HUES64 (cell line): ENCODE measurements at regions not wholly inside any gene's neighbourhood (a gene's known extent, or its start where the extent isn't known, plus 50 kb on each side); places are given as distances from the start of the nearest gene placed in this dataset.

ENCODE experiments used
- H3K27ac ChIP-seq: 2 replicates; pipeline ENCODE4 v1.7.0; 2013; ENCODE audit warnings: low read depth, low read length, inconsistent platforms
- H3K27me3 ChIP-seq: 2 replicates; pipeline ENCODE4 v1.6.1; 2013; ENCODE audit warnings: mild to moderate bottlenecking, low read length; ENCODE audit not compliant: insufficient read depth
- H3K36me3 ChIP-seq: 2 replicates; pipeline ENCODE4 v1.6.1; 2013; ENCODE audit warnings: mild to moderate bottlenecking, low read length; ENCODE audit not compliant: insufficient read depth
- H3K4me1 ChIP-seq: 2 replicates; pipeline ENCODE4 v1.6.1; 2013; ENCODE audit warnings: mild to moderate bottlenecking, low read length, moderate library complexity; ENCODE audit not compliant: insufficient read depth
- H3K4me3 ChIP-seq: 2 replicates; pipeline ENCODE4 v1.5.1; 2013; ENCODE audit warnings: mild to moderate bottlenecking, low read length, moderate library complexity
- H3K9ac ChIP-seq: 2 replicates; pipeline ENCODE4 v1.6.1; 2013; ENCODE audit warnings: mild to moderate bottlenecking, low read depth, low read length
- H3K9me3 ChIP-seq: 2 replicates; pipeline ENCODE4 v1.6.1; 2013; ENCODE audit warnings: low read depth, low read length; ENCODE audit not compliant: insufficient read depth
- WGBS: fragments of 150-250, 120-280 bp; methylation state at CpG from one replicate; pipeline ENCODE4 v1.1.7; 2013; ENCODE audit warnings: missing lambda C conversion rate; 5-methylcytosine and 5-hydroxymethylcytosine counted together

DNA sequence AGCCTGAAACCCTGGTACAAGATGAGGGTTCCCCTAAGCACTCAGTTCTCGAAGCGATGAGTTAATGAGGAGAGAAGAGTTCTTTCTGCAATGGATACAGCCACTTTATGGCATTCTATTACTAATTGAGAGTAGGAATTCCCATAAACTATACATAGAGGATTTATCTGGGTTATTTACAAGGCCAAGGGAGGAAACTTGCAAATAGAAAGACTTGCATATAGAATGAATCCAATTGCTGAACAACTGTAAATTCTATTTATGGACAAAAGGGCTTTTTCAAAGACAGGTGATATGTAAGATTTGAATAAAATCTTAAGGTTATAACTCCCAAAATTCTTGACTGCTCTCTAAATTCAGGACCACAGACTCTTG, 182.2 kb downstream of the PPARGC1A start:
- Histone ChIP-seq H3K9ac (no peak overlapping the region), H3K36me3 (no peaks in the 10 kb centered on the region), H3K4me1 (no peaks in the 10 kb centered on the region), H3K9me3 (peaks cover 5% of the 10 kb centered on the region; the same call in 1 of the 2 replicates), H3K27me3 (no peaks in the 10 kb centered on the region), H3K4me3 (no peak overlapping the region), H3K27ac (no peak overlapping the region)
- 100% methylated on average over 2 of the region's 2 CpGs for WGBS

DNA sequence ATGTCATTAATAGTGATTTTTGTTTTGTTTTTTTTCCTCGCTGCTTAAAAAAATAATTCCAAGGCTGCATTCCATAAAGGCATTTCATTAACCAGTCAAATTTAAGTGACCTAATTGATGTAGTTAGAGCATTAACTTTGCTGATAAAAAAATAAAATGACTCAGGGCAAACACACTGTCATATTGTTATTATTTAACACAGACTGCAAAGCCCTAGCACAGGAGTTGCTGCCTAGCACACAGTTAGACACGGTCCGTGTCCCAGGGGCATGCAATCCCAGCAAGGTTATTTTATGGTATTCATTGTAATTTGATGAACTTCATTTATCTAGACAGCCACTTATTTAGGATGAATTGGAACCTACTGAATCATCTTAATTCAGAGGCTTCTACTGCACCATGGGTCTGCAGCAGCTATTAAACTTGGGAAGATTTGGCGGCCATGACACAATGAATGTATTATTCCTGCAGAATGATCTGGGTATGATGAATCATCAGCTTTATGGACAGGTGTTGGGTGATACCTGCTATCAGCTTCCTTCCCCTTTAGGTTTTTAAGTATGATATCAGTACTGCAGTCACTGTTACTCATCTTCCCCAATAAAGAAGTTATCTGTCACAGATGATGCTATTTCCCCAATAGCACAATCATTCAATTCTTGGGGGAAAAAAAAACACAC, 182.7 kb downstream of the PPARGC1A start:
- Histone ChIP-seq H3K9ac (no peak overlapping the region), H3K27me3 (no peaks in the 10 kb centered on the region), H3K36me3 (no peaks in the 10 kb centered on the region), H3K4me1 (no peaks in the 10 kb centered on the region), H3K27ac (no peak overlapping the region), H3K9me3 (peaks cover 5% of the 10 kb centered on the region; the same call in 1 of the 2 replicates), H3K4me3 (no peak overlapping the region)
- WGBS, result 95% methylated on average over 3 of the region's 4 CpGs

GRCh38 chr4:23700197-23700596, 189.7 kb downstream of the PPARGC1A start:
- Histone ChIP-seq H3K4me3 (no peak overlapping the region), H3K27ac (no peak overlapping the region), H3K9ac (no peak overlapping the region), H3K9me3 (peaks cover 5% of the 10 kb centered on the region; the same call in 1 of the 2 replicates), H3K4me1 (peaks cover 4% of the 10 kb centered on the region; the same call in 1 of the 2 replicates), H3K27me3 (no peaks in the 10 kb centered on the region), H3K36me3 (no peaks in the 10 kb centered on the region)
- WGBS, result 96% methylated on average over 4 of the region's 4 CpGs

DNA sequence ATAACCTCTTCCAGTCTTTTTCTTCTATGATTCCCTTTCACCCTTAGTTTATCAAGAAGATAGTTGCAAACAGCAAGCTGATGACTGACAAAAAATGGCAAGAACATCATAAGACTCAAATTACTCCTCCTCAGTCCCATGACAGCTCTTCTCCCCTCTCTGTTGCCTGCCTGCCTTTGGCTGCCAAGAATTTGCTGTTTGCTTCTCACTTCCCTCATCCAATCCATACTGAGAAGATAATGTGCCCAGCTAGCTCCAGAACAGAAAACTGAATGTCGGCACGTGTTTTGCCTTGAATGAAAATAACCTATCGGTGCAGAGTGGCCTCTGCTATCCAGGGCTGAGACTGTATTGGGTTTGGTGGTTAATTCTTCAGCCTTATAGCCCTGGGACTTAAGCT, 192.1 kb downstream of the PPARGC1A start:
- H3K9me3 ChIP-seq, result no peaks in the 10 kb centered on the region
- no peak overlapping the region for H3K9ac ChIP-seq
- no peak overlapping the region for H3K4me3 ChIP-seq
- H3K36me3 ChIP-seq, result no peaks in the 10 kb centered on the region
- 97% methylated on average over 3 of the region's 3 CpGs for WGBS
- no peak overlapping the region for H3K27ac ChIP-seq
- no peaks in the 10 kb centered on the region for H3K27me3 ChIP-seq
- peaks cover 4% of the 10 kb centered on the region; the same call in 1 of the 2 replicates for H3K4me1 ChIP-seq

GRCh38 chr4:23697001-23697528, 192.8 kb downstream of the PPARGC1A start:
- no peaks in the 10 kb centered on the region for H3K9me3 ChIP-seq
- peaks cover 7% of the 10 kb centered on the region; the same call in 1 of the 2 replicates for H3K4me1 ChIP-seq
- no peaks in the 10 kb centered on the region for H3K27me3 ChIP-seq
- no peaks in the 10 kb centered on the region for H3K36me3 ChIP-seq
- 75% methylated on average over 1 of the region's 1 CpG for WGBS
- H3K4me3 ChIP-seq, result no peak overlapping the region
- H3K27ac ChIP-seq, result no peak overlapping the region
- no peak overlapping the region for H3K9ac ChIP-seq

DNA sequence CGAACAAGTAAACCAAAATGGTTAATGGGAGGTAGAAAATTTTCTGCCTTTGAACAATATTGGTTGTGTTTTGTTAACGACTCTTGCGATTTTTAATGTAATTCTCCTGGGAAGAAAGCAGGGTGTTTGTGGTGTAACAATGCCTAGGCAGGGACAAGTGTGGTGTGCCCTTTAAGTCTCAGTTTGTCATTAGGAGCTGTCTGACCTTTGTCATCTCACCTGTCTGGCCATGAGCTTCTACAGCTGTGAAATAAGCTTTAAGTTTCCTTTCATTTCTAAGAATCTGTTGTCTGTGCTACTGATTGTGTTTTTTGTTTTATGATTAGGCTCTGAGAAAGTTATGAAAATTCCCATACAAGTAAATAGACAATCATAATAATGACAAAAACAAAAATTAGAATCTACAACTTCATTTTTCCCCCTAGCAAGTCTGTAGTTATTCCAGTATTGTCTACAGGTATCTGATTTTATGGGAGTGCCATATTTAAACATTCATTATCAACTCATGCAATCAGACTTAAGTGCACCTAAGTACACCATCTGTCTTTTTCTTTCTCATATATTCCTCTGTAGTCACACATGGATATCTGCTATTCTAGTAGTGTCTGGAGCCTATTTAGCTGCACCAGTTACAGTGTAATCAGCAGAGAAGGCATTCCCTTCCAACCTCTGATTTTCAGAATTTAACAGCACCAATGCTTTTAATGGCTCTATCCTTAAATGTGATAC, 203.5 kb downstream of the PPARGC1A start:
- no peak overlapping the region for H3K9ac ChIP-seq
- H3K36me3 ChIP-seq, result no peaks in the 10 kb centered on the region
- no peak overlapping the region for H3K4me3 ChIP-seq
- 0 out of 2 replicates have a peak, but pooled peaks cover 4% of the 10 kb centered on the region for H3K4me1 ChIP-seq
- no peaks in the 10 kb centered on the region for H3K27me3 ChIP-seq
- WGBS, result 94% methylated on average over 3 of the region's 3 CpGs
- H3K9me3 ChIP-seq, result peaks cover 22% of the 10 kb centered on the region
- no peak overlapping the region for H3K27ac ChIP-seq

- H3K4me1 ChIP-seq, result 0 out of 2 replicates have a peak, but pooled peaks cover 4% of the 10 kb centered on the region
- H3K4me3 ChIP-seq, result no peak overlapping the region
- no peaks in the 10 kb centered on the region for H3K36me3 ChIP-seq
- 85% methylated on average over 4 of the region's 4 CpGs for WGBS
- H3K9me3 ChIP-seq, result peaks cover 23% of the 10 kb centered on the region
- H3K9ac ChIP-seq, result no peak overlapping the region
- no peak overlapping the region for H3K27ac ChIP-seq
- no peaks in the 10 kb centered on the region for H3K27me3 ChIP-seq
These were observed 204.4 kb downstream of the PPARGC1A start for GRCh38 chr4:23685471-23685870.

DNA sequence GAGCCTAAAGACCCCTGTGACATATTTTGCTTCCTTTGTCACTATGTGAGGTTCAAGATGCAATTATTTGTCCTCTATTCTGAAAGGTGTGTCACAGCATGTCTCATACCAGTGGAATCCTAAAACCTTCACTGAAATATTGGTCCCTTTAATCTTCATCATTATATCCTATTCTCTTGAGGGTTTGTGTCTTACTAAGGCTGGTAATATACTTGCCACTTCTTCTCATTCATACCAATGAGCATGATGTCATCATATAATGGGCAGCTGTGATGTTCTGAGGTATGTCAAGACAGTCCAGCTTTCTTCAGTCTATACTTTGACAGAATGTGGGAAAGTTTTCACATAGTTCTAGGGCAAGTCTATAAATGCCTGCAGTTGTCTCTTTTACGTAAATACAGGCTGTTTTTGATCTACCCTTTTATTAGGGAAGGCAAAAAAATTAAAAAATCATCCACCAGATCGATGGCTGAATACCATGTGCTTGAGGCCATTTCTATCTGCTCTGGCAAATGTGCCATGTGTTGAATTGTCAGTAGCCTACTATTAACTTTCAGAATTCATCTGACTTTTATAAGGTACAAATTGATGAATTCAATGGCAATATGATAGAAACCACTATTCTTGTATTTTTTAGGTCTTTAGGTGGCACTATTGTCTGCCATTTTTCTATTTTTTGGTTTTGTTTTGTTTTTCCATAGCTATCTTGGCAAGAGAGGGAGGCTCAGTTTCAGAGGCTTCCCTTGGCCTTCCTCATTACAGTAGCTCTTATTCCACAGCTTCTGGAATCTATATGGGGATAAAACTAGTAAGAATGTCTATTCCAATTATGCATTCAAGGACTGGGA, 209.0 kb downstream of the PPARGC1A start:
- Histone ChIP-seq H3K4me3 (no peak overlapping the region), H3K9ac (no peak overlapping the region), H3K36me3 (no peaks in the 10 kb centered on the region), H3K27me3 (no peaks in the 10 kb centered on the region), H3K4me1 (no peaks in the 10 kb centered on the region), H3K9me3 (peaks cover 7% of the 10 kb centered on the region; the same call in 1 of the 2 replicates), H3K27ac (no peak overlapping the region)
- WGBS, result 100% methylated on average over 2 of the region's 2 CpGs

GRCh38 chr4:23674694-23675093, 215.2 kb downstream of the PPARGC1A start:
- Histone ChIP-seq H3K36me3 (no peaks in the 10 kb centered on the region), H3K27ac (no peak overlapping the region), H3K4me3 (no peak overlapping the region), H3K9me3 (no peaks in the 10 kb centered on the region), H3K27me3 (no peaks in the 10 kb centered on the region), H3K4me1 (no peaks in the 10 kb centered on the region), H3K9ac (no peak overlapping the region)
- no CpG with 5 or more reads among the region's 1 CpG for WGBS

GRCh38 chr4:23667659-23668058, 222.2 kb downstream of the PPARGC1A start:
- H3K36me3 ChIP-seq, result no peaks in the 10 kb centered on the region
- H3K9ac ChIP-seq, result no peak overlapping the region
- WGBS, result 95% methylated on average over 3 of the region's 3 CpGs
- H3K4me1 ChIP-seq, result no peaks in the 10 kb centered on the region
- no peaks in the 10 kb centered on the region for H3K9me3 ChIP-seq
- no peak overlapping the region for H3K27ac ChIP-seq
- H3K4me3 ChIP-seq, result no peak overlapping the region
- no peaks in the 10 kb centered on the region for H3K27me3 ChIP-seq

DNA sequence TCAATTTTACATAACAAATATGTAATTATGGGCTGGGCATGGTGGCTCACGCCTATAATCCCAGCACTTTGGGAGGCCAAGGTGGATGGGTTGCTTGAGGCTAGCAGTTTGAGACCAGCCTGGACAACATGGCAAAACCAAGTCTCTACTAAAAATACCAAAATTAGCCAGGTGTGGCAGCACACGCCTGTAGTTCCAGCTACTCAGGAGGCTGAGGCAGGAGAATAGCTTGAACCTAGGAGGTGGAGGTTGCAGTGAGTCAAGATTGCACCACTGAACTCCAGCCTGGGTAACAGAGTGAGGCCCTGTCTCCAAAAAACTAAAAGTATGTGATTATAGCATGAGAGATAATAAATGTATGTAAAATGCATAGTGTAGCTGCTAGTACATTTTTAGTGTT, 229.0 kb downstream of the PPARGC1A start:
- H3K9me3 ChIP-seq, result peaks cover 3% of the 10 kb centered on the region; the same call in 1 of the 2 replicates
- H3K27me3 ChIP-seq, result no peaks in the 10 kb centered on the region
- H3K4me1 ChIP-seq, result no peaks in the 10 kb centered on the region
- no peak overlapping the region for H3K9ac ChIP-seq
- H3K36me3 ChIP-seq, result no peaks in the 10 kb centered on the region
- H3K4me3 ChIP-seq, result no peak overlapping the region
- no peak overlapping the region for H3K27ac ChIP-seq
- WGBS, result 90% methylated on average over 2 of the region's 2 CpGs
